GM18502 (cell line): ENCODE measurements at regions not wholly inside any gene's neighbourhood (a gene's known extent, or its start where the extent isn't known, plus 50 kb on each side); places are given as distances from the start of the nearest gene placed in this dataset.

Source experiments
- ATAC-seq: cut with Tn5 transposase; IDR thresholded peaks from one replicate; pipeline ENCODE4 v1.9.1; 2021; ENCODE audit warnings: mild to moderate bottlenecking; ENCODE audit not compliant: unreplicated experiment, poor library complexity

GRCh38 chr9:29928072-29928471, 2354.8 kb upstream of the C9orf72 start:
- ATAC-seq = no peak

- ATAC-seq = no peak
Measured at GRCh38 chr9:29939559-29939958, 2366.3 kb upstream of the C9orf72 start.

- ATAC-seq = no peak
Measured at GRCh38 chr9:29945012-29945411, 2371.7 kb upstream of the C9orf72 start.

GRCh38 chr9:29958469-29958868, 2385.2 kb upstream of the C9orf72 start:
- ATAC-seq = no peak

- ATAC-seq = no peak
Measured at GRCh38 chr9:29965834-29966233, 2392.6 kb upstream of the C9orf72 start.

- no peak for ATAC-seq
Measured at GRCh38 chr9:29966247-29966646, 2393.0 kb upstream of the C9orf72 start.

- no peak for ATAC-seq
Measured at GRCh38 chr9:29968831-29969230, 2395.6 kb upstream of the C9orf72 start.

- ATAC-seq = no peak
Measured at GRCh38 chr9:29969408-29969807, 2396.1 kb upstream of the C9orf72 start.

- ATAC-seq = no peak
Measured at GRCh38 chr9:29969856-29970647, 2396.8 kb upstream of the C9orf72 start.

- ATAC-seq = no peak
Measured at GRCh38 chr9:29974197-29974596, 2400.9 kb upstream of the C9orf72 start.

- ATAC-seq = no peak
Measured at GRCh38 chr9:29976981-29977380, 2403.7 kb upstream of the C9orf72 start.

- ATAC-seq = no peak
Measured at GRCh38 chr9:29981013-29981412, 2403.4 kb upstream of the ACO1 start.

GRCh38 chr9:29999645-30000044, 2384.8 kb upstream of the ACO1 start:
- no peak for ATAC-seq

- ATAC-seq = no peak
Measured at GRCh38 chr9:30010691-30011090, 2373.8 kb upstream of the ACO1 start.

GRCh38 chr9:30012622-30013021, 2371.8 kb upstream of the ACO1 start:
- no peak for ATAC-seq

- ATAC-seq = no peak
Measured at GRCh38 chr9:30015073-30015472, 2369.4 kb upstream of the ACO1 start.

- no peak for ATAC-seq
Measured at GRCh38 chr9:30020161-30020560, 2364.3 kb upstream of the ACO1 start.

- ATAC-seq = no peak
Measured at GRCh38 chr9:30035761-30036160, 2348.7 kb upstream of the ACO1 start.

GRCh38 chr9:30036558-30036957, 2347.9 kb upstream of the ACO1 start:
- ATAC-seq = no peak

- no peak for ATAC-seq
Measured at GRCh38 chr9:30039712-30040111, 2344.7 kb upstream of the ACO1 start.

- ATAC-seq = no peak
Measured at GRCh38 chr9:30048396-30048795, 2336.0 kb upstream of the ACO1 start.

GRCh38 chr9:30058463-30058862, 2326.0 kb upstream of the ACO1 start:
- no peak for ATAC-seq
